H1 (cell line): ENCODE measurements at regions not wholly inside any gene's neighbourhood (a gene's known extent, or its start where the extent isn't known, plus 50 kb on each side); places are given as distances from the start of the nearest gene placed in this dataset.

Source experiments
- CTCF ChIA-PET: fragments of 300-600 bp; sonication (Branson Sonifier 250); formaldehyde crosslinking; loops from one replicate; lab custom pipeline; 2021; ENCODE audit not compliant: partially characterized antibody; lab: Charles Lee
- POLR2A ChIA-PET: fragments of 300-600 bp; sonication (Branson Sonifier 250); formaldehyde crosslinking; loops from one replicate; lab custom pipeline; 2021; ENCODE audit warnings: inconsistent platforms; ENCODE audit not compliant: partially characterized antibody; lab: Charles Lee
- DNase-seq, 2 experiments: peaks; one replicate each; pipeline versions ENCODE4 v3.0.0 to v3.0.0-alpha.2; 2010 to 2022; ENCODE audit warnings: low spot score in 2 of 2, low read depth in 1 of 2, mixed read lengths in 1 of 2
- FAIRE-seq: peaks from 2 replicates; lab custom pipeline; 2011; peaks lifted over from hg19 to GRCh38; lab: Jason Lieb, UNC
- H2AFZ ChIP-seq: 2 replicates; pipeline ENCODE4 v1.8.1; 2012; ENCODE audit warnings: low read length, inconsistent platforms
- H2AK5ac ChIP-seq: 2 replicates; pipeline ENCODE4 v1.6.1; 2013; ENCODE audit warnings: low read depth, low read length
- H2BK120ac ChIP-seq: replicated peaks from 2 replicates; pipeline ENCODE3; 2013; ENCODE audit warnings: low read depth, low read length, inconsistent platforms
- H2BK12ac ChIP-seq: 2 replicates; pipeline ENCODE4 v1.6.1; 2013; ENCODE audit warnings: low read depth, low read length
- H2BK15ac ChIP-seq: 2 replicates; pipeline ENCODE4 v1.6.1; 2013; ENCODE audit warnings: low read length
- H2BK20ac ChIP-seq: 2 replicates; pipeline ENCODE4 v1.6.1; 2013; ENCODE audit warnings: low read length
- H2BK5ac ChIP-seq: 2 replicates; pipeline ENCODE4 v1.6.1; 2013; ENCODE audit warnings: low read depth, low read length
- H3K14ac ChIP-seq: 2 replicates; pipeline ENCODE4 v1.6.1; 2013; ENCODE audit warnings: inconsistent platforms; ENCODE audit not compliant: insufficient read length
- H3K18ac ChIP-seq: 2 replicates; pipeline ENCODE4 v1.6.1; 2013; ENCODE audit warnings: low read length; ENCODE audit errors: extremely low read depth
- H3K23ac ChIP-seq: 2 replicates; pipeline ENCODE4 v1.6.1; 2013; ENCODE audit warnings: inconsistent platforms; ENCODE audit not compliant: insufficient read length
- H3K23me2 ChIP-seq: 2 replicates; pipeline ENCODE4 v1.6.1; 2013; ENCODE audit warnings: low read depth, low read length
- H3K27ac ChIP-seq: 2 replicates; pipeline ENCODE4 v1.6.1; 2011; ENCODE audit warnings: low read depth, low read length, inconsistent platforms
- H3K27me3 ChIP-seq, 4 experiments: replicated peaks in 1 of 4; 1 replicate in 1 of 4; 2 replicates in 3 of 4; pipeline versions ENCODE4 v1.6.1 to v1.8.1; 2011 to 2013; ENCODE audit warnings: low read length in 3 of 4, mild to moderate bottlenecking in 3 of 4, inconsistent platforms in 2 of 4, mixed read lengths in 2 of 4, moderate library complexity in 1 of 4; ENCODE audit not compliant: control insufficient read depth in 3 of 4, insufficient read depth in 3 of 4; ENCODE audit errors: extremely low read depth in 1 of 4
- H3K36me3 ChIP-seq, 4 experiments: 2 replicates each; pipeline versions ENCODE4 v1.6.1 to v1.8.1; 2011 to 2013; ENCODE audit warnings: mild to moderate bottlenecking in 4 of 4, low read length in 3 of 4, moderate library complexity in 2 of 4, control low read depth in 1 of 4, inconsistent platforms in 1 of 4; ENCODE audit not compliant: insufficient read depth in 4 of 4, control insufficient read depth in 2 of 4
- H3K4ac ChIP-seq: replicated peaks from 2 replicates; pipeline ENCODE3; 2013; ENCODE audit warnings: low read length, low read depth, mixed read lengths, inconsistent platforms; ENCODE audit not compliant: insufficient read length
- H3K4me1 ChIP-seq, 4 experiments: replicated peaks in 1 of 4; 1 replicate in 1 of 4; 2 replicates in 3 of 4; pipeline versions ENCODE4 v1.6.1 to v1.8.1; 2011 to 2013; ENCODE audit warnings: low read length in 3 of 4, inconsistent platforms in 2 of 4, mixed read lengths in 1 of 4; ENCODE audit not compliant: insufficient read depth in 4 of 4, control insufficient read depth in 3 of 4
- H3K4me2 ChIP-seq, 2 experiments: 2 replicates each; pipeline versions ENCODE4 v1.6.1 to v1.8.1; 2011 to 2013; ENCODE audit warnings: low read depth in 2 of 2, low read length in 2 of 2, control low read depth in 1 of 2, inconsistent platforms in 1 of 2, mild to moderate bottlenecking in 1 of 2; ENCODE audit not compliant: insufficient read depth in 1 of 2
- H3K4me3 ChIP-seq, 4 experiments: fragments of 200-600, 300-600 bp in 1 of 4; sonication (generic), shearing (Covaris generic), sonication (Bioruptor Twin) in 1 of 4; 2 replicates each; pipeline versions ENCODE4 v1.5.1 to v1.8.1; 2011 to 2016; ENCODE audit warnings: low read length in 4 of 4, low read depth in 3 of 4, control low read depth in 2 of 4, inconsistent platforms in 2 of 4, mild to moderate bottlenecking in 2 of 4, mixed read lengths in 1 of 4, moderate library complexity in 1 of 4; ENCODE audit not compliant: insufficient read depth in 2 of 4; ENCODE audit errors: extremely low read depth in 1 of 4
- H3K56ac ChIP-seq: replicated peaks from 2 replicates; pipeline ENCODE3; 2013; ENCODE audit warnings: low read depth, mild to moderate bottlenecking, mixed read lengths, low read length, inconsistent platforms; ENCODE audit not compliant: insufficient read length
- H3K79me1 ChIP-seq: 2 replicates; pipeline ENCODE4 v1.6.1; 2013; ENCODE audit warnings: low read depth, low read length, control low read depth
- H3K79me2 ChIP-seq, 2 experiments: 2 replicates each; pipeline versions ENCODE4 v1.6.1 to v1.8.1; 2012 to 2013; ENCODE audit warnings: low read length in 2 of 2, mild to moderate bottlenecking in 2 of 2, inconsistent platforms in 1 of 2; ENCODE audit not compliant: insufficient read depth in 2 of 2, control insufficient read depth in 1 of 2
- H3K9ac ChIP-seq, 4 experiments: replicated peaks in 1 of 4; 1 replicate in 1 of 4; 2 replicates in 3 of 4; pipeline versions ENCODE4 v1.6.1 to v1.8.1; 2011 to 2013; ENCODE audit warnings: low read depth in 3 of 4, low read length in 3 of 4, control low read depth in 2 of 4, mild to moderate bottlenecking in 2 of 4, moderate library complexity in 2 of 4, inconsistent platforms in 1 of 4; ENCODE audit errors: extremely low read depth in 1 of 4
- H3K9me3 ChIP-seq, 2 experiments: 2 replicates each; pipeline versions ENCODE4 v1.6.1 to v1.8.1; 2012 to 2013; ENCODE audit warnings: mild to moderate bottlenecking in 2 of 2, moderate library complexity in 2 of 2, control low read depth in 1 of 2, inconsistent platforms in 1 of 2, low read depth in 1 of 2, low read length in 1 of 2, mixed read lengths in 1 of 2; ENCODE audit not compliant: insufficient read depth in 2 of 2
- H4K20me1 ChIP-seq, 2 experiments: replicated peaks in 1 of 2; 2 replicates each; pipeline versions ENCODE3 to v1.8.1; 2011 to 2013; ENCODE audit warnings: inconsistent platforms in 2 of 2, low read length in 2 of 2, mild to moderate bottlenecking in 1 of 2; ENCODE audit not compliant: insufficient read depth in 2 of 2, control insufficient read depth in 1 of 2
- H4K5ac ChIP-seq: 2 replicates; pipeline ENCODE4 v1.6.1; 2013; ENCODE audit warnings: low read length, low read depth, mixed read lengths, inconsistent platforms; ENCODE audit not compliant: insufficient read length
- H4K8ac ChIP-seq: 2 replicates; pipeline ENCODE4 v1.8.0; 2013; ENCODE audit warnings: mild to moderate bottlenecking, moderate library complexity, low read length, inconsistent platforms; ENCODE audit not compliant: insufficient read depth; ENCODE audit errors: extremely low read depth
- H4K91ac ChIP-seq: replicated peaks from 2 replicates; pipeline ENCODE3; 2013; ENCODE audit warnings: low read length, mixed read lengths, inconsistent platforms; ENCODE audit not compliant: insufficient read length
- BACH1 ChIP-seq: IDR thresholded peaks from 2 replicates; pipeline ENCODE4 v1.6.1; 2012; ENCODE audit warnings: low read length, improper control_type of control experiment
- CHD2 ChIP-seq: IDR thresholded peaks from 2 replicates; pipeline ENCODE4 v1.6.1; 2012; ENCODE audit warnings: low read length, improper control_type of control experiment
- HDAC2 ChIP-seq, 2 experiments: fragments of 300-600 bp in 1 of 2; sonication (generic) in 1 of 2; IDR thresholded peaks; 2 replicates each; pipeline ENCODE4 v1.6.1; 2011 to 2012; ENCODE audit warnings: low read depth in 2 of 2, low read length in 2 of 2, mild to moderate bottlenecking in 2 of 2, moderate library complexity in 2 of 2, borderline replicate concordance in 1 of 2, inconsistent platforms in 1 of 2
- JUND ChIP-seq: IDR thresholded peaks from 2 replicates; pipeline ENCODE4 v1.6.1; 2011; ENCODE audit warnings: mild to moderate bottlenecking, improper control_type of control experiment, low read length
- NANOG ChIP-seq: IDR thresholded peaks from 2 replicates; pipeline ENCODE4 v1.6.1; 2011; ENCODE audit warnings: low read length, low read depth, mild to moderate bottlenecking, inconsistent platforms; ENCODE audit not compliant: insufficient read depth, poor library complexity, severe bottlenecking
- PHF8 ChIP-seq: fragments of 200-600 bp; sonication (generic); conservative IDR thresholded peaks from 2 replicates; pipeline ENCODE4 v1.7.1; 2012; ENCODE audit warnings: low read depth, mild to moderate bottlenecking, inconsistent platforms, low read length, moderate library complexity
- RAD21 ChIP-seq, 2 experiments: IDR thresholded peaks in 1 of 2; conservative IDR thresholded peaks in 1 of 2; 2 replicates each; pipeline ENCODE4 v1.6.1; 2011; ENCODE audit warnings: low read depth in 2 of 2, low read length in 2 of 2, improper control_type of control experiment in 1 of 2, inconsistent platforms in 1 of 2, mild to moderate bottlenecking in 1 of 2, moderate library complexity in 1 of 2
- RNF2 ChIP-seq: fragments of 200-900, 300-1000 bp; sonication (generic); IDR thresholded peaks from 2 replicates; pipeline ENCODE4 v1.7.1; 2016; ENCODE audit warnings: borderline replicate concordance, low read depth, mild to moderate bottlenecking, antibody characterized with exemption, low read length; ENCODE audit not compliant: poor library complexity, severe bottlenecking; ENCODE audit errors: missing control alignments
- SIN3A ChIP-seq, 2 experiments: IDR thresholded peaks in 1 of 2; conservative IDR thresholded peaks in 1 of 2; 2 replicates each; pipeline ENCODE4 v1.6.1; 2011 to 2012; ENCODE audit warnings: low read length in 2 of 2, improper control_type of control experiment in 1 of 2, low read depth in 1 of 2, mild to moderate bottlenecking in 1 of 2
- TAF1 ChIP-seq: IDR thresholded peaks from 2 replicates; pipeline ENCODE4 v1.6.1; 2011; ENCODE audit warnings: mild to moderate bottlenecking, low read depth, low read length
- WGBS, 2 experiments: shearing (Covaris generic) in 1 of 2; methylation state at CpG; one replicate each; pipeline versions ENCODE4 v1.1.6 to v1.1.7; 2013 to 2015; ENCODE audit warnings: low lambda C conversion rate in 2 of 2, mixed read lengths in 2 of 2, inconsistent platforms in 1 of 2, low coverage in 1 of 2, missing lambda C conversion rate in 1 of 2; ENCODE audit not compliant: insufficient replicate concordance in 2 of 2, insufficient coverage in 1 of 2, insufficient read length in 1 of 2; ENCODE audit errors: extremely low coverage in 1 of 2, missing lambda C conversion rate in 1 of 2; 5-methylcytosine and 5-hydroxymethylcytosine counted together
- TF ChIP-seq, protein P1 (sequence below), 3 experiments: IDR thresholded peaks; 1 replicate in 2 of 3; 2 replicates in 1 of 3; pipeline versions ENCODE4 v1.5.1 to v1.6.1; 2011; ENCODE audit warnings: low read length in 3 of 3, mild to moderate bottlenecking in 3 of 3, inconsistent platforms in 2 of 3, low read depth in 1 of 3, moderate library complexity in 1 of 3; ENCODE audit not compliant: insufficient read depth in 1 of 3; ENCODE audit errors: control extremely low read depth in 1 of 3

DNA sequence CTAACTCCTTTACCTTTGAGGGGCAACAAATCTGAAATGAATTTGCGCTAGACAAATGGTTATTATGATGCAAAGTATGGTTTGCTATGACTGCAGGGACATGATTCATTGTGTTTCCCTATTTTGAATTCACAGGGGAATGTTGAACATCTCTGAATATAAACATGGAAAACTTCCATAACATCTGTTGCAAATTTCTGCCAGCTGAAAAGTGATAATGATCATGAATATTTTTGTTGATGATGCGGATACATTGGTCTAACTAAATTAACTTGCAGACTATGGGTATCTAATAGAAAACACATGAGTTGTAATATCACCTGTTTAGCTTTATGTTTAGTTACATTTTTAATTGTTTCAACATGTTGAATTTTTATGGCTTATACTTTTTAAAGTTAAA is 1325.5 kb downstream of the REEP3 start:
- H3K4me1 ChIP-seq: no peaks in the 10 kb centered on the region
- no peak overlapping the region for H2AFZ ChIP-seq
- H4K20me1 ChIP-seq: no peaks in the 10 kb centered on the region
- no peak overlapping the region for H3K9ac ChIP-seq
- H2BK120ac ChIP-seq: no peak overlapping the region
- no peak overlapping the region for H2BK20ac ChIP-seq
- no peaks in the 10 kb centered on the region for H3K23me2 ChIP-seq
- no peaks in the 10 kb centered on the region for H3K79me2 ChIP-seq
- H4K5ac ChIP-seq: no peak overlapping the region
- no peak overlapping the region for H3K23ac ChIP-seq
- H2BK12ac ChIP-seq: no peak overlapping the region
- H3K79me1 ChIP-seq: no peaks in the 10 kb centered on the region
- H3K27me3 ChIP-seq: no peaks in the 10 kb centered on the region
- no peak overlapping the region for H3K4ac ChIP-seq
- H3K4me3 ChIP-seq: no peak overlapping the region
- ChIA-PET POLR2A (no interaction called here), CTCF (interaction anchor here (0.9 kb wide), 1 partner anchor 265 kb away, joined by 3 read pairs; no protein-coding TSS in a partner anchor)
- no peak overlapping the region for H2BK15ac ChIP-seq
- H3K27ac ChIP-seq: no peak overlapping the region
- no peak overlapping the region for H3K56ac ChIP-seq
- H2AK5ac ChIP-seq: no peak overlapping the region
- H3K36me3 ChIP-seq: no peaks in the 10 kb centered on the region
- WGBS, 2 experiments: 96% methylated on average over 2 of the region's 2 CpGs; no CpG with 5 or more reads in 1 of the 2 experiments
- no peak overlapping the region for H3K4me2 ChIP-seq
- FAIRE-seq: no peak
- H3K9me3 ChIP-seq: no peaks in the 10 kb centered on the region
- no peak overlapping the region for H4K91ac ChIP-seq
- H3K18ac ChIP-seq: no peak overlapping the region
- H3K14ac ChIP-seq: no peak overlapping the region
- no peak overlapping the region for H2BK5ac ChIP-seq
- no peak overlapping the region for H4K8ac ChIP-seq
- no peak for DNase-seq
- no peak for TF ChIP-seq SIN3A (conservative IDR thresholded peaks at IDR 0.05 in 1 of 2, IDR thresholded peaks at IDR 0.05 in 1 of 2; ENCODE audit: low read depth in 1 of 2, low read length in 2 of 2)
- no peak for TF ChIP-seq NANOG
- no peak for TF ChIP-seq RAD21 (IDR thresholded peaks at IDR 0.05 in 1 of 2, conservative IDR thresholded peaks at IDR 0.05 in 1 of 2; ENCODE audit: low read depth in 2 of 2, low read length in 2 of 2)
- TF ChIP-seq HDAC2 (IDR thresholded peaks at IDR 0.05; ENCODE audit: borderline replicate concordance in 1 of 2, low read depth in 2 of 2, low read length in 2 of 2): no peak
- no peak for TF ChIP-seq PHF8
- TF ChIP-seq, protein P1, sequence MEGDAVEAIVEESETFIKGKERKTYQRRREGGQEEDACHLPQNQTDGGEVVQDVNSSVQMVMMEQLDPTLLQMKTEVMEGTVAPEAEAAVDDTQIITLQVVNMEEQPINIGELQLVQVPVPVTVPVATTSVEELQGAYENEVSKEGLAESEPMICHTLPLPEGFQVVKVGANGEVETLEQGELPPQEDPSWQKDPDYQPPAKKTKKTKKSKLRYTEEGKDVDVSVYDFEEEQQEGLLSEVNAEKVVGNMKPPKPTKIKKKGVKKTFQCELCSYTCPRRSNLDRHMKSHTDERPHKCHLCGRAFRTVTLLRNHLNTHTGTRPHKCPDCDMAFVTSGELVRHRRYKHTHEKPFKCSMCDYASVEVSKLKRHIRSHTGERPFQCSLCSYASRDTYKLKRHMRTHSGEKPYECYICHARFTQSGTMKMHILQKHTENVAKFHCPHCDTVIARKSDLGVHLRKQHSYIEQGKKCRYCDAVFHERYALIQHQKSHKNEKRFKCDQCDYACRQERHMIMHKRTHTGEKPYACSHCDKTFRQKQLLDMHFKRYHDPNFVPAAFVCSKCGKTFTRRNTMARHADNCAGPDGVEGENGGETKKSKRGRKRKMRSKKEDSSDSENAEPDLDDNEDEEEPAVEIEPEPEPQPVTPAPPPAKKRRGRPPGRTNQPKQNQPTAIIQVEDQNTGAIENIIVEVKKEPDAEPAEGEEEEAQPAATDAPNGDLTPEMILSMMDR (IDR thresholded peaks at IDR 0.05; ENCODE audit: control extremely low read depth in 1 of 3, insufficient read depth in 1 of 3, low read depth in 1 of 3, low read length in 3 of 3): no peak
- TF ChIP-seq RNF2: no peak
- TF ChIP-seq JUND: no peak
- TF ChIP-seq CHD2: no peak
- no peak for TF ChIP-seq BACH1
- TF ChIP-seq TAF1: no peak
